ENCODE measurements at regions not wholly inside any gene's neighbourhood (a gene's known extent, or its start where the extent isn't known, plus 50 kb on each side); places are given as distances from the start of the nearest gene placed in this dataset.

- TF ChIP-seq CTCF (IDR thresholded peaks at IDR 0.05) (no peak), POLR2AphosphoS5 (IDR thresholded peaks at IDR 0.05) (no peak), POLR2A (IDR thresholded peaks at IDR 0.05) (no peak), EP300 (IDR thresholded peaks at IDR 0.05) (no peak)
- 77 to 80% methylated on average over 1 of the region's 1 CpG for WGBS, 2 donors
- H3K4me1 ChIP-seq = no peaks in the 10 kb centered on the region
- ATAC-seq (ENCODE audit: low FRiP score in 2 of 2) (peak in 1 of 2 donors; percentile 54), DNase-seq (no peak)
- H3K4me3 ChIP-seq = no peak overlapping the region
- no peaks in the 10 kb centered on the region for H3K36me3 ChIP-seq
- no peak overlapping the region for H3K27ac ChIP-seq
- H3K27me3 ChIP-seq = no peaks in the 10 kb centered on the region
- H3K9me3 ChIP-seq = no peaks in the 10 kb centered on the region
These were observed 198.3 kb downstream of the ADRA2A start for GRCh38 chr10:111275091-111275490.

- peak overlapping the region in 1 of 4 donors; percentile 48 for H3K27ac ChIP-seq
These were observed 200.8 kb downstream of the ADRA2A start for GRCh38 chr10:111277661-111278060.

GRCh38 chr10:111278266-111278665 lies 201.4 kb downstream of the ADRA2A start:
- peak overlapping the region in 1 of 4 donors; percentile 48 for H3K27ac ChIP-seq
- no peak for TF ChIP-seq EP300 (IDR thresholded peaks at IDR 0.05)
- TF ChIP-seq POLR2A (IDR thresholded peaks at IDR 0.05) = no peak
- TF ChIP-seq POLR2AphosphoS5 (IDR thresholded peaks at IDR 0.05) = no peak
- TF ChIP-seq CTCF (IDR thresholded peaks at IDR 0.05) = no peak
- ATAC-seq (ENCODE audit: low FRiP score in 2 of 2) (no peak), DNase-seq (no peak)
- H3K4me3 ChIP-seq = no peak overlapping the region
- no peaks in the 10 kb centered on the region for H3K36me3 ChIP-seq
- WGBS, 2 donors = 85 to 92% methylated on average over 3 of the region's 3 CpGs
- no peaks in the 10 kb centered on the region for H3K27me3 ChIP-seq
- H3K4me1 ChIP-seq = no peaks in the 10 kb centered on the region
- H3K9me3 ChIP-seq = no peaks in the 10 kb centered on the region

More at GRCh38 chr10:111277661-111278060, 200.8 kb downstream of the ADRA2A start:
- H3K36me3 ChIP-seq = no peaks in the 10 kb centered on the region
- no peaks in the 10 kb centered on the region for H3K27me3 ChIP-seq
- ATAC-seq (ENCODE audit: low FRiP score in 2 of 2) (no peak), DNase-seq (no peak)
- H3K4me1 ChIP-seq = no peaks in the 10 kb centered on the region
- no peak overlapping the region for H3K4me3 ChIP-seq
- no peaks in the 10 kb centered on the region for H3K9me3 ChIP-seq
- TF ChIP-seq EP300 (IDR thresholded peaks at IDR 0.05) (no peak), CTCF (IDR thresholded peaks at IDR 0.05) (no peak), POLR2AphosphoS5 (IDR thresholded peaks at IDR 0.05) (peak; percentile 18 to 52), POLR2A (IDR thresholded peaks at IDR 0.05) (no peak)
- 66 to 74% methylated on average over 6 of the region's 6 CpGs for WGBS, 2 donors

GRCh38 chr10:111281516-111281915 lies 204.7 kb downstream of the ADRA2A start:
- Histone ChIP-seq H3K9me3 (no peaks in the 10 kb centered on the region), H3K4me1 (no peaks in the 10 kb centered on the region), H3K4me3 (no peak overlapping the region), H3K27me3 (no peaks in the 10 kb centered on the region), H3K27ac (no peak overlapping the region), H3K36me3 (no peaks in the 10 kb centered on the region)
- DNase-seq = no peak
- no peak for TF ChIP-seq EP300 (IDR thresholded peaks at IDR 0.05)
- TF ChIP-seq POLR2A (IDR thresholded peaks at IDR 0.05) = no peak
- TF ChIP-seq POLR2AphosphoS5 (IDR thresholded peaks at IDR 0.05) = no peak
- TF ChIP-seq CTCF (IDR thresholded peaks at IDR 0.05) = peak in 4 of 6 experiments; percentile 10 to 27 (median 20)
- WGBS, 2 donors = 10 to 19% methylated on average over 4 of the region's 4 CpGs
- ATAC-seq (ENCODE audit: low FRiP score in 2 of 2) = no peak

GRCh38 chr10:111289461-111289860 lies 212.6 kb downstream of the ADRA2A start:
- H3K4me1 ChIP-seq = peaks cover 0 to 18% (median 4%) of the 10 kb centered on the region in 4 donors
- ATAC-seq (ENCODE audit: low FRiP score in 2 of 2) (no peak), DNase-seq (peak in 1 of 2 donors; percentile 64)
- no peaks in the 10 kb centered on the region for H3K27me3 ChIP-seq
- 24 to 31% methylated on average over 5 of the region's 5 CpGs for WGBS, 2 donors
- no peak overlapping the region for H3K27ac ChIP-seq
- TF ChIP-seq POLR2A (IDR thresholded peaks at IDR 0.05) = no peak
- no peak for TF ChIP-seq POLR2AphosphoS5 (IDR thresholded peaks at IDR 0.05)
- no peak for TF ChIP-seq CTCF (IDR thresholded peaks at IDR 0.05)
- no peak for TF ChIP-seq EP300 (IDR thresholded peaks at IDR 0.05)
- no peaks in the 10 kb centered on the region for H3K9me3 ChIP-seq
- H3K4me3 ChIP-seq = no peak overlapping the region
- H3K36me3 ChIP-seq = no peaks in the 10 kb centered on the region

All from upper lobe of left lung (tissue), 6 donors.